ENCODE measurements at regions not wholly inside any gene's neighbourhood (a gene's known extent, or its start where the extent isn't known, plus 50 kb on each side); places are given as distances from the start of the nearest gene placed in this dataset.

- TF ChIP-seq MYC (IDR thresholded peaks at IDR 0.05; ENCODE audit: low read depth, low read length) (no peak), POLR2A (IDR thresholded peaks at IDR 0.05; ENCODE audit: extremely low read depth, insufficient read length) (no peak), CTCF (IDR thresholded peaks at IDR 0.05; ENCODE audit: low read depth, low read length) (no peak), MAX (IDR thresholded peaks at IDR 0.05; ENCODE audit: low read depth, low read length) (no peak)
- H3K4me3 ChIP-seq (ENCODE audit: low read depth, low read length), result no peak overlapping the region
- DNase-seq (ENCODE audit: low read depth), result no peak
Observed at GRCh38 chr22:49261616-49262015, 566.1 kb downstream of the BRD1 start.

- H3K4me3 ChIP-seq (ENCODE audit: low read depth, low read length), result no peak overlapping the region
- DNase-seq (ENCODE audit: low read depth), result no peak
- no peak for TF ChIP-seq CTCF (IDR thresholded peaks at IDR 0.05; ENCODE audit: low read depth, low read length)
- no peak for TF ChIP-seq MYC (IDR thresholded peaks at IDR 0.05; ENCODE audit: low read depth, low read length)
- no peak for TF ChIP-seq MAX (IDR thresholded peaks at IDR 0.05; ENCODE audit: low read depth, low read length)
- no peak for TF ChIP-seq POLR2A (IDR thresholded peaks at IDR 0.05; ENCODE audit: extremely low read depth, insufficient read length)
Observed at GRCh38 chr22:49260681-49261580, 566.7 kb downstream of the BRD1 start.

GRCh38 chr22:49259839-49260615 is 567.6 kb downstream of the BRD1 start:
- TF ChIP-seq MAX (IDR thresholded peaks at IDR 0.05; ENCODE audit: low read depth, low read length) (no peak), CTCF (IDR thresholded peaks at IDR 0.05; ENCODE audit: low read depth, low read length) (no peak), POLR2A (IDR thresholded peaks at IDR 0.05; ENCODE audit: extremely low read depth, insufficient read length) (no peak), MYC (IDR thresholded peaks at IDR 0.05; ENCODE audit: low read depth, low read length) (no peak)
- no peak for DNase-seq (ENCODE audit: low read depth)
- H3K4me3 ChIP-seq (ENCODE audit: low read depth, low read length), result no peak overlapping the region

- TF ChIP-seq MYC (IDR thresholded peaks at IDR 0.05; ENCODE audit: low read depth, low read length) (no peak), POLR2A (IDR thresholded peaks at IDR 0.05; ENCODE audit: extremely low read depth, insufficient read length) (no peak), MAX (IDR thresholded peaks at IDR 0.05; ENCODE audit: low read depth, low read length) (no peak), CTCF (IDR thresholded peaks at IDR 0.05; ENCODE audit: low read depth, low read length) (no peak)
- H3K4me3 ChIP-seq (ENCODE audit: low read depth, low read length), result no peak overlapping the region
- DNase-seq (ENCODE audit: low read depth), result no peak
Observed at GRCh38 chr22:49258107-49259010, 569.3 kb downstream of the BRD1 start.

GRCh38 chr22:49257551-49257961 is 570.1 kb downstream of the BRD1 start:
- TF ChIP-seq MAX (IDR thresholded peaks at IDR 0.05; ENCODE audit: low read depth, low read length) (no peak), POLR2A (IDR thresholded peaks at IDR 0.05; ENCODE audit: extremely low read depth, insufficient read length) (no peak), MYC (IDR thresholded peaks at IDR 0.05; ENCODE audit: low read depth, low read length) (no peak), CTCF (IDR thresholded peaks at IDR 0.05; ENCODE audit: low read depth, low read length) (no peak)
- H3K4me3 ChIP-seq (ENCODE audit: low read depth, low read length), result no peak overlapping the region
- no peak for DNase-seq (ENCODE audit: low read depth)

Data from NB4 (cell line).